ENCODE measurements at regions not wholly inside any gene's neighbourhood (a gene's known extent, or its start where the extent isn't known, plus 50 kb on each side); places are given as distances from the start of the nearest gene placed in this dataset.
"Not testable (repeated sequence)": the region's sequence is repeated elsewhere in the genome, so short reads cannot be mapped to it uniquely, and the experiment has no call there.

- no peak for DNase-seq (ENCODE audit: low read depth in 2 of 3, low spot score in 2 of 3)
These were observed 1040.2 kb downstream of the HACE1 start for GRCh38 chr6:103819509-103819908.

- no peak for DNase-seq (ENCODE audit: low read depth in 2 of 3, low spot score in 2 of 3)
These were observed 1046.7 kb downstream of the HACE1 start for GRCh38 chr6:103812970-103813369.

GRCh38 chr6:103801901-103802479, 1057.7 kb downstream of the HACE1 start:
- not testable (repeated sequence) for DNase-seq (ENCODE audit: low read depth in 2 of 3, low spot score in 2 of 3)

GRCh38 chr6:103799971-103800670, 1059.6 kb downstream of the HACE1 start:
- DNase-seq (ENCODE audit: low read depth in 2 of 3, low spot score in 2 of 3), result no peak

GRCh38 chr6:103798166-103798565, 1061.6 kb downstream of the HACE1 start:
- DNase-seq (ENCODE audit: low read depth in 2 of 3, low spot score in 2 of 3), result no peak

- DNase-seq (ENCODE audit: low read depth in 2 of 3, low spot score in 2 of 3), result no peak
These were observed 1062.0 kb downstream of the HACE1 start for GRCh38 chr6:103797738-103798137.

GRCh38 chr6:103791458-103791857, 1068.3 kb downstream of the HACE1 start:
- no peak for DNase-seq (ENCODE audit: low read depth in 2 of 3, low spot score in 2 of 3)

GRCh38 chr6:103784117-103784516, 1075.6 kb downstream of the HACE1 start:
- DNase-seq (ENCODE audit: low read depth in 2 of 3, low spot score in 2 of 3), result no peak

GRCh38 chr6:103783329-103783728, 1076.4 kb downstream of the HACE1 start:
- DNase-seq (ENCODE audit: low read depth in 2 of 3, low spot score in 2 of 3), result no peak

- no peak for DNase-seq (ENCODE audit: low read depth in 2 of 3, low spot score in 2 of 3)
These were observed 1090.3 kb downstream of the HACE1 start for GRCh38 chr6:103769431-103769830.

- DNase-seq (ENCODE audit: low read depth in 2 of 3, low spot score in 2 of 3), result no peak
These were observed 1109.1 kb downstream of the HACE1 start for GRCh38 chr6:103750603-103751002.

- DNase-seq (ENCODE audit: low read depth in 2 of 3, low spot score in 2 of 3), result no peak
These were observed 1125.7 kb downstream of the HACE1 start for GRCh38 chr6:103734016-103734415.

- DNase-seq (ENCODE audit: low read depth in 2 of 3, low spot score in 2 of 3), result no peak
These were observed 1130.1 kb downstream of the HACE1 start for GRCh38 chr6:103729658-103730057.

GRCh38 chr6:103723438-103724322, 1136.0 kb downstream of the HACE1 start:
- DNase-seq (ENCODE audit: low read depth in 2 of 3, low spot score in 2 of 3), result no peak

GRCh38 chr6:103722683-103723082, 1137.0 kb downstream of the HACE1 start:
- DNase-seq (ENCODE audit: low read depth in 2 of 3, low spot score in 2 of 3), result no peak

- DNase-seq (ENCODE audit: low read depth in 2 of 3, low spot score in 2 of 3), result no peak
These were observed 1137.8 kb downstream of the HACE1 start for GRCh38 chr6:103721923-103722322.

GRCh38 chr6:103720393-103720792, 1139.3 kb downstream of the HACE1 start:
- DNase-seq (ENCODE audit: low read depth in 2 of 3, low spot score in 2 of 3), result no peak

- no peak for DNase-seq (ENCODE audit: low read depth in 2 of 3, low spot score in 2 of 3)
These were observed 1140.2 kb downstream of the HACE1 start for GRCh38 chr6:103719545-103719944.

GRCh38 chr6:103715269-103715668, 1144.5 kb downstream of the HACE1 start:
- DNase-seq (ENCODE audit: low read depth in 2 of 3, low spot score in 2 of 3), result no peak

- DNase-seq (ENCODE audit: low read depth in 2 of 3, low spot score in 2 of 3), result not testable (repeated sequence)
These were observed 1150.5 kb downstream of the HACE1 start for GRCh38 chr6:103709236-103709635.

- no peak for DNase-seq (ENCODE audit: low read depth in 2 of 3, low spot score in 2 of 3)
These were observed 1152.0 kb downstream of the HACE1 start for GRCh38 chr6:103707596-103708325.

Measured in activated CD8-positive, alpha-beta memory T cell treated with anti-CD3 and anti-CD28 coated beads for 48 hours (primary cell).